ENCODE measurements at regions not wholly inside any gene's neighbourhood (a gene's known extent, or its start where the extent isn't known, plus 50 kb on each side); places are given as distances from the start of the nearest gene placed in this dataset.

- no peak for TF ChIP-seq EP300 (IDR thresholded peaks at IDR 0.05; ENCODE audit: low read depth)
- TF ChIP-seq CTCF (IDR thresholded peaks at IDR 0.05) = no peak
These were observed 243.7 kb downstream of the TBX15 start for GRCh38 chr1:118744420-118744819.

All from transverse colon (tissue), 3 donors.